ENCODE measurements at regions not wholly inside any gene's neighbourhood (a gene's known extent, or its start where the extent isn't known, plus 50 kb on each side); places are given as distances from the start of the nearest gene placed in this dataset.
"Not testable (repeated sequence)": the region's sequence is repeated elsewhere in the genome, so short reads cannot be mapped to it uniquely, and the experiment has no call there.

DNA sequence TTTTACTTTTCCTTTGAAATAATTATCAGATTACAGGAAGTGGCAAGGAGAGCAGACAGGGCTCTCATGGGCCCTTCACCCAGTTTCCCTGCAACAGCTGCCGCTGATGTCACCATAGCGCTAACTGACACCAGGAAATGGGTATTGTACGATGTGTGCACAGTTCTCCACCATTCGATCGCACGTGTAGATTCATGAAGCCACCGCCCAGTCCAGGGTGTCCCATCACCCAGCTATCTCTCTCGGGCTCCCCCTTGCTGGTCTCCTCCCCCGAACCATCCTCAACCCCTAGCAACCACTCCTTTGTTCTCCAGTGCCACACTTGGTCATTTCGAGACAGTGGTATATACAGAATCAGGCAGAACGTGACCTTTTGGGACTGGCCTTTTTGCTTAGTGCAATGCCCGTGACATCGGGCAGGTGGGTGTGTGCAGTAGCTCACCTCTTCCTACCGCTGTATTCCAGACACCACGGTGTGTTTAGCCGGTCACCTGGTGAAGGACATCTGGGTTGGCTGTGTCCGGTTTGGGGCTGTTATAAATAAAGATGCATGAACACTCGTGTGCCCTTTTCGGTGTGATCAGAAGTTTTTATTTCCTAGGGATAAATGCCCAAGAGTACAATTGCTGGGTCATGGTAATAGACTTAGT lies 118.4 kb downstream of the CRYAA start:
- no peaks in the 10 kb centered on the region for H3K9me3 ChIP-seq
- DNase-seq (peak in 1 of 3 donors; percentile 50), ATAC-seq (peak in 1 of 4 donors; percentile 16)
- H3K4me1 ChIP-seq = peaks cover 0 to 21% (median 10%) of the 10 kb centered on the region in 4 donors
- intact Hi-C loops (cut with DNase I) = no loop called here
- H3K4me3 ChIP-seq = no peak overlapping the region
- no peaks in the 10 kb centered on the region for H3K36me3 ChIP-seq
- no peaks in the 10 kb centered on the region for H3K27me3 ChIP-seq
- 77% methylated on average over 16 of the region's 19 CpGs for WGBS (ENCODE audit: insufficient coverage, low coverage, low lambda C conversion rate, missing lambda C conversion rate)
- peak overlapping the region in 2 of 3 donors; percentile 76 to 77 for H3K27ac ChIP-seq
- TF ChIP-seq POLR2A (IDR thresholded peaks at IDR 0.05) = no peak
- TF ChIP-seq, protein P1, sequence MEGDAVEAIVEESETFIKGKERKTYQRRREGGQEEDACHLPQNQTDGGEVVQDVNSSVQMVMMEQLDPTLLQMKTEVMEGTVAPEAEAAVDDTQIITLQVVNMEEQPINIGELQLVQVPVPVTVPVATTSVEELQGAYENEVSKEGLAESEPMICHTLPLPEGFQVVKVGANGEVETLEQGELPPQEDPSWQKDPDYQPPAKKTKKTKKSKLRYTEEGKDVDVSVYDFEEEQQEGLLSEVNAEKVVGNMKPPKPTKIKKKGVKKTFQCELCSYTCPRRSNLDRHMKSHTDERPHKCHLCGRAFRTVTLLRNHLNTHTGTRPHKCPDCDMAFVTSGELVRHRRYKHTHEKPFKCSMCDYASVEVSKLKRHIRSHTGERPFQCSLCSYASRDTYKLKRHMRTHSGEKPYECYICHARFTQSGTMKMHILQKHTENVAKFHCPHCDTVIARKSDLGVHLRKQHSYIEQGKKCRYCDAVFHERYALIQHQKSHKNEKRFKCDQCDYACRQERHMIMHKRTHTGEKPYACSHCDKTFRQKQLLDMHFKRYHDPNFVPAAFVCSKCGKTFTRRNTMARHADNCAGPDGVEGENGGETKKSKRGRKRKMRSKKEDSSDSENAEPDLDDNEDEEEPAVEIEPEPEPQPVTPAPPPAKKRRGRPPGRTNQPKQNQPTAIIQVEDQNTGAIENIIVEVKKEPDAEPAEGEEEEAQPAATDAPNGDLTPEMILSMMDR (IDR thresholded peaks at IDR 0.05) = no peak

DNA sequence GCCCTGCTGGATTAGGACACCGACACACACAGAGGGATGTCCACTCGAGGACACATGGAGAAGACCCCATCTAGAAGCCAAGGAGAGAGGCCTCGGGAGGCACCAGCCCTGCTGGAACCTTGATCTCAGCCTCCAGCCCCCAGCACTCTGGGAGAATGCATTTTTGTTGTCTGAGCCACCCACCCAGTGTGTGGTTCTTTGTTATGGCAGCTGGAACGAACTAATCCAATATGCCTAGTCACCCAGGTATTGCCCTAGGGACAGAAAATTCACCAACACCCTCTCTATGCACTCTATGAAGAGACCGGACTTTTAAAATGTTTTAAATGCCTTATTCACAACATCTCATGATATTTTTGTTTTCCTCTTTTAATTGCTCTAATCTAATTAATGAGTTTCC lies 117.4 kb downstream of the CRYAA start:
- DNase-seq (no peak), ATAC-seq (no peak)
- no peaks in the 10 kb centered on the region for H3K36me3 ChIP-seq
- no peak overlapping the region for H3K4me3 ChIP-seq
- peaks cover 0 to 21% (median 10%) of the 10 kb centered on the region in 4 donors for H3K4me1 ChIP-seq
- 100% methylated on average over 3 of the region's 5 CpGs for WGBS (ENCODE audit: insufficient coverage, low coverage, low lambda C conversion rate, missing lambda C conversion rate)
- no peaks in the 10 kb centered on the region for H3K27me3 ChIP-seq
- intact Hi-C loops (cut with DNase I) = no loop called here
- no peak overlapping the region for H3K27ac ChIP-seq
- TF ChIP-seq POLR2A (IDR thresholded peaks at IDR 0.05) = no peak
- TF ChIP-seq, protein P1 (IDR thresholded peaks at IDR 0.05) = no peak
- H3K9me3 ChIP-seq = no peaks in the 10 kb centered on the region

GRCh38 chr21:43284700-43285099 lies 115.9 kb downstream of the CRYAA start:
- TF ChIP-seq, protein P1 (IDR thresholded peaks at IDR 0.05) = no peak
- no peak for TF ChIP-seq POLR2A (IDR thresholded peaks at IDR 0.05)
- ATAC-seq (no peak), DNase-seq (no peak)
- Histone ChIP-seq H3K36me3 (no peaks in the 10 kb centered on the region), H3K9me3 (no peaks in the 10 kb centered on the region), H3K4me1 (peaks cover 0 to 21% (median 10%) of the 10 kb centered on the region in 4 donors), H3K27ac (no peak overlapping the region), H3K4me3 (no peak overlapping the region), H3K27me3 (no peaks in the 10 kb centered on the region)
- 96% methylated on average over 3 of the region's 3 CpGs for WGBS (ENCODE audit: insufficient coverage, low coverage, low lambda C conversion rate, missing lambda C conversion rate)
- intact Hi-C loops (cut with DNase I) = no loop called here

GRCh38 chr21:43284238-43284637 lies 115.4 kb downstream of the CRYAA start:
- H3K9me3 ChIP-seq = no peaks in the 10 kb centered on the region
- no peak for ATAC-seq
- H3K4me1 ChIP-seq = peaks cover 0 to 21% (median 10%) of the 10 kb centered on the region in 4 donors
- no peak overlapping the region for H3K27ac ChIP-seq
- H3K4me3 ChIP-seq = no peak overlapping the region
- no peak for TF ChIP-seq POLR2A (IDR thresholded peaks at IDR 0.05)
- TF ChIP-seq, protein P1 (IDR thresholded peaks at IDR 0.05) = no peak
- H3K27me3 ChIP-seq = no peaks in the 10 kb centered on the region
- WGBS (ENCODE audit: insufficient coverage, low coverage, low lambda C conversion rate, missing lambda C conversion rate) = 100% methylated on average over 1 of the region's 1 CpG
- no peak for DNase-seq
- no peaks in the 10 kb centered on the region for H3K36me3 ChIP-seq
- intact Hi-C loops (cut with DNase I) = no loop called here

DNA sequence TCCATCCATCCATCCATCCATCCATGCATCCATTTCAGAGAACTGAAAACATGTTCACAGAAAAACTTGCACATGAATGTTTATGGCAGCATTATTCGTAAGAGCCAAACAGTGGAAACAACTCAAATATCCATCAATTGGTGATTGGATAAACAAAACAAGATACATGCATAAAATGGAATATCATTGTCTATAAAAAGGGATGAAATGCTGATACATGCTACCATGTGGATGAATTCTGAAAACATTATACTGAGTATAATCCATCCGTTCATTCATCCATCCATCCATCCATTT lies 115.1 kb downstream of the CRYAA start:
- ATAC-seq; H3K9me3 ChIP-seq; DNase-seq; intact Hi-C loops (cut with DNase I); H3K27me3 ChIP-seq; H3K27ac ChIP-seq; H3K4me3 ChIP-seq; H3K36me3 ChIP-seq: not testable (repeated sequence)
- peaks cover 0 to 19% (median 9%) of the 10 kb centered on the region in 4 donors for H3K4me1 ChIP-seq
- WGBS (ENCODE audit: insufficient coverage, low coverage, low lambda C conversion rate, missing lambda C conversion rate) = 89% methylated on average over 2 of the region's 2 CpGs
